Testis (tissue), 2 donors: ENCODE measurements at regions not wholly inside any gene's neighbourhood (a gene's known extent, or its start where the extent isn't known, plus 50 kb on each side); places are given as distances from the start of the nearest gene placed in this dataset.

Experiments
- POLR2A ChIP-seq: fragments of 450-650 bp; IDR thresholded peaks from one replicate; pipeline ENCODE4 v1.6.1; 2017; ENCODE audit warnings: antibody characterized with exemption, mild to moderate bottlenecking, moderate library complexity
- TF ChIP-seq, protein P1 (sequence below), 3 experiments: fragments of 450-650 bp in 2 of 3; fragments of 200-600 bp in 1 of 3; sonication (generic) in 1 of 3; IDR thresholded peaks; one replicate each; pipeline ENCODE4 v1.5.1; 2016 to 2019; ENCODE audit warnings: antibody characterized with exemption in 3 of 3, mild to moderate bottlenecking in 2 of 3, moderate library complexity in 1 of 3

DNA sequence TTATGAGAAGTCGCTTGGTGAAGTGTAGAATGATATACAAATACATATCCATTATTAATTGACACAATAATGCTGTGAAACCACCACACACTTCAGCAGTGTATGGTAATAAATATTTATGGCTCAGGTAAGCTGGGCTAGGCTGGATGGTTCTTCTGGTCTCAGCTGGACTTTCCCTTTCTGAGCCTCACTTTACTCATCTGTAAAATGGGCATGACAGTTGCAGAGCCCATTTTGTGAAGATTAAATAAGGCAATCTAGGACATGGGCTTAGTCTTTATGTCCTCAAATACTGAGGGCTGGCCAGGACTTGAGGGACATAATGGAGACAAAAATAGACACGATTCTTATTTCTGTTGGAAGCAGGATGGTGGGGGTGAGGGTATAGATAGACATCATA, 196.1 kb downstream of the MIAT start:
- TF ChIP-seq, protein P1, sequence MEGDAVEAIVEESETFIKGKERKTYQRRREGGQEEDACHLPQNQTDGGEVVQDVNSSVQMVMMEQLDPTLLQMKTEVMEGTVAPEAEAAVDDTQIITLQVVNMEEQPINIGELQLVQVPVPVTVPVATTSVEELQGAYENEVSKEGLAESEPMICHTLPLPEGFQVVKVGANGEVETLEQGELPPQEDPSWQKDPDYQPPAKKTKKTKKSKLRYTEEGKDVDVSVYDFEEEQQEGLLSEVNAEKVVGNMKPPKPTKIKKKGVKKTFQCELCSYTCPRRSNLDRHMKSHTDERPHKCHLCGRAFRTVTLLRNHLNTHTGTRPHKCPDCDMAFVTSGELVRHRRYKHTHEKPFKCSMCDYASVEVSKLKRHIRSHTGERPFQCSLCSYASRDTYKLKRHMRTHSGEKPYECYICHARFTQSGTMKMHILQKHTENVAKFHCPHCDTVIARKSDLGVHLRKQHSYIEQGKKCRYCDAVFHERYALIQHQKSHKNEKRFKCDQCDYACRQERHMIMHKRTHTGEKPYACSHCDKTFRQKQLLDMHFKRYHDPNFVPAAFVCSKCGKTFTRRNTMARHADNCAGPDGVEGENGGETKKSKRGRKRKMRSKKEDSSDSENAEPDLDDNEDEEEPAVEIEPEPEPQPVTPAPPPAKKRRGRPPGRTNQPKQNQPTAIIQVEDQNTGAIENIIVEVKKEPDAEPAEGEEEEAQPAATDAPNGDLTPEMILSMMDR (IDR thresholded peaks at IDR 0.05), result no peak
- TF ChIP-seq POLR2A, result no peak
